HEK293T (cell line): ENCODE measurements at regions not wholly inside any gene's neighbourhood (a gene's known extent, or its start where the extent isn't known, plus 50 kb on each side); places are given as distances from the start of the nearest gene placed in this dataset.

ENCODE experiments used
- CTCF ChIA-PET: fragments of 350-600 bp; formaldehyde crosslinking; extraction: SDS; loops from one replicate; lab custom pipeline; 2021; ENCODE audit warnings: antibody characterized with exemption, inconsistent platforms; lab: Yijun Ruan, JAX
- POLR2A ChIA-PET: fragments of 350-600 bp; formaldehyde crosslinking; extraction: SDS; loops from one replicate; lab custom pipeline; 2020; ENCODE audit warnings: antibody characterized with exemption, inconsistent platforms; lab: Yijun Ruan, JAX
- DNase-seq: peaks from one replicate; pipeline ENCODE4 v3.0.0; 2012; ENCODE audit warnings: mixed read lengths; ENCODE audit errors: extremely low spot score
- ARNT ChIP-seq: fragments of 450-650 bp; IDR thresholded peaks from 2 replicates; pipeline ENCODE4 v1.6.1; 2017; ENCODE audit warnings: mild to moderate bottlenecking
- BHLHE40 ChIP-seq: fragments of 450-650 bp; IDR thresholded peaks from 2 replicates; pipeline ENCODE4 v1.6.1; 2016; ENCODE audit warnings: mild to moderate bottlenecking, moderate library complexity, borderline replicate concordance
- CTBP1 ChIP-seq: fragments of 450-650 bp; IDR thresholded peaks from 2 replicates; pipeline ENCODE4 v1.6.1; 2016; ENCODE audit warnings: borderline replicate concordance
- ELF4 ChIP-seq: fragments of 450-650 bp; IDR thresholded peaks from 2 replicates; pipeline ENCODE4 v1.6.1; 2017; ENCODE audit warnings: antibody characterized with exemption
- FOXA1 ChIP-seq: fragments of 450-650 bp; IDR thresholded peaks from 2 replicates; pipeline ENCODE4 v1.6.1; 2016; ENCODE audit warnings: mild to moderate bottlenecking
- FOXK2 ChIP-seq: fragments of 450-650 bp; IDR thresholded peaks from 2 replicates; pipeline ENCODE4 v1.6.1; 2016; ENCODE audit warnings: mild to moderate bottlenecking
- FOXM1 ChIP-seq: fragments of 450-650 bp; IDR thresholded peaks from 2 replicates; pipeline ENCODE4 v1.6.1; 2017; ENCODE audit warnings: mild to moderate bottlenecking, borderline replicate concordance
- HDGF ChIP-seq: fragments of 450-650 bp; IDR thresholded peaks from 2 replicates; pipeline ENCODE4 v1.6.1; 2017; ENCODE audit warnings: antibody characterized with exemption, borderline replicate concordance
- L3MBTL2 ChIP-seq: fragments of 450-650 bp; conservative IDR thresholded peaks from 2 replicates; pipeline ENCODE4 v1.6.1; 2016; ENCODE audit warnings: mild to moderate bottlenecking
- LEF1 ChIP-seq: fragments of 450-650 bp; IDR thresholded peaks from 2 replicates; pipeline ENCODE4 v1.6.1; 2017; ENCODE audit warnings: mild to moderate bottlenecking, borderline replicate concordance
- NFRKB ChIP-seq: fragments of 450-650 bp; IDR thresholded peaks from 2 replicates; pipeline ENCODE4 v1.6.1; 2016; ENCODE audit warnings: mild to moderate bottlenecking, moderate library complexity
- PKNOX1 ChIP-seq: fragments of 450-650 bp; IDR thresholded peaks from 2 replicates; pipeline ENCODE4 v1.6.1; 2016
- SP1 ChIP-seq: fragments of 450-650 bp; IDR thresholded peaks from 2 replicates; pipeline ENCODE4 v1.6.1; 2017
- SUZ12 ChIP-seq: fragments of 450-650 bp; IDR thresholded peaks from 2 replicates; pipeline ENCODE4 v1.6.1; 2016; ENCODE audit warnings: mild to moderate bottlenecking
- TARDBP ChIP-seq: fragments of 450-650 bp; IDR thresholded peaks from 2 replicates; pipeline ENCODE4 v1.6.1; 2016
- ZNF384 ChIP-seq: fragments of 450-650 bp; IDR thresholded peaks from 2 replicates; pipeline ENCODE4 v1.6.1; 2016

DNA sequence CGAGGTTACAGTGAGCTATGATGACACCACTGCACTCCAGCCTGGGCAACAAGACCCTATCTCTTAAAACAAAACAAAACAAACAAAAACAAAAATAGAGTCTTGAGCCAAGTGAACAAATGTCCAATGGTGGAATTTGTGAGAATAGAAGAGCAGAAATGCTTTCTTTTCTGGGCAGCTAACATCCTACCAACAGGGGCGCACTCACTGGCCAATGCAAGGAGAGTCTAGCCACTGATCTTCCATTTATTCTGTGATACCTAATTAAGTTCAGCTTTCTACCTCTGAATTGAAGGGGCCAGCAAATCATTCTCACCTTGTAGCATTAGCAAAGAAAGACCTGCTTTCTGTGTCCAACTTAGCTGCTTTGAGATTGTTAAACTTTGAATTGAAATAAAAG lies 301.9 kb upstream of the NR2F2 start:
- ChIA-PET CTCF (interaction anchor here (0.8 to 1.0 kb wide), 2 partner anchors 8 to 49 kb away, joined by 3 to 8 read pairs; no protein-coding TSS in a partner anchor), POLR2A (no interaction called here)
- no peak for DNase-seq
- TF ChIP-seq LEF1 (no peak), TARDBP (no peak), NFRKB (no peak), ARNT (no peak), L3MBTL2 (no peak), PKNOX1 (no peak), CTBP1 (no peak), FOXA1 (no peak), HDGF (no peak), SP1 (no peak), FOXM1 (no peak), SUZ12 (no peak), FOXK2 (no peak)

DNA sequence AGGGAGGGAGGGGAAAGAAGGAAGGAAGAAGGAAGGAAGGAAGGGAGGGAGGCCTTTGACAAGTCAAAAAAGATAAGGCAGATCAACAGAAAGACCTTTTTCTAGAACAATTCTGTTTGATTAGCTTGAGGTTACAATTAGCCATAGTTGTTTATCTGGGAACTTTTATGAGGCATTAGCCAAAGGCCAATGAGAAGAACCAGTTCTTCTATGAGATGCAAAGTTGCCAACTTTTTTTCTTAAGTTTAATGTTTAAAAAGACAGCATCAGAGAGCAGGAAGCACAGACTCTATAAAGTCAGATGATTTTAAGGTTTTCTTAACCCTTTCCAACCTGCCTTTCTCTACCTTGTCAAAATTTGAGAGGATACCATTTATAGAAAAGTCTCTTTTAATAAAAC lies 301.3 kb upstream of the NR2F2 start:
- ChIA-PET POLR2A (interaction anchor here (0.8 kb wide), 1 partner anchor 9 kb away, joined by 4 read pairs; no protein-coding TSS in a partner anchor), CTCF (interaction anchor here (0.8 to 1.0 kb wide), 2 partner anchors 8 to 48 kb away, joined by 3 to 8 read pairs; no protein-coding TSS in a partner anchor)
- TF ChIP-seq LEF1 (no peak), ARNT (no peak), SP1 (no peak), CTBP1 (no peak), NFRKB (no peak), PKNOX1 (no peak), BHLHE40 (no peak), L3MBTL2 (no peak), FOXM1 (no peak), ZNF384 (no peak), FOXK2 (no peak), ELF4 (no peak), HDGF (no peak), SUZ12 (no peak), FOXA1 (no peak), TARDBP (no peak)
- DNase-seq, result no peak

DNA sequence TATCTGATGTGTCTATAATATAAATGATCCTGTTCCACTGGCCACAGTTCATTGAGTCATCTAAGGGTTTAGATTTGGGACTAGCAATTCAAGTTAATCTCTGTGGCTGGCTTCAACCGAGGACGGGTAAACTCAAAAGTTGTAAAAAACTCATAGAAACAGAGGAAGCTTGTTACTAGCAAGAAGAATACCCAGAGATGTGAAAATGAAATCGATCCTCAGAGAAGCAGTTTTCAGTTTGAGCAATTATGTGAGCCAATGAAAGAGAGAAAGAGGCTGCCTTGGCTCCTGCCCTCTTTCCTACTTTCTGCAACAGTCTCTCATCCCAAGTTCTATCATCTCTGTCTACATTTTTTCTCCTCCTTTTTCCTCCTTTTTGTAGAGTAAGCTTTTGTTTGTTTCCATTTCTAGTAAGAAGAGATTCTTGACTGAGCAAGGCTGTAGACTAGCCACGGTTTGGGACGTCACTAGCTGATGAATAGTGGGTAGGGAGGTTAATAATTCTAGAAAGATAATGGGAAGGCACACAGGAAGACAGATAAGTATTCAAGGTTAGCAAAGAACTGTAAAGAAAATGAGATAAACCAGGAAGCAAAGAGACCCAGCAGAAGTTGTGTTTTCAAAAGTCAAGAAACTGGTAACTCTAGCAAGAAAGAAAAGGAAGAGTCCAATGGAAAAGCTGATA lies 298.9 kb upstream of the NR2F2 start:
- POLR2A ChIA-PET, result no interaction called here
- CTCF ChIA-PET, result no interaction called here
- DNase-seq, result no peak
- TF ChIP-seq FOXK2 (no peak), FOXA1 (no peak), BHLHE40 (no peak), L3MBTL2 (no peak)

GRCh38 chr15:96035091-96035490 lies 295.4 kb upstream of the NR2F2 start:
- DNase-seq, result no peak
- ChIA-PET POLR2A (no interaction called here), CTCF (no interaction called here)
- TF ChIP-seq ELF4 (no peak), HDGF (no peak), LEF1 (no peak), TARDBP (no peak), NFRKB (no peak), PKNOX1 (no peak), FOXM1 (no peak)

DNA sequence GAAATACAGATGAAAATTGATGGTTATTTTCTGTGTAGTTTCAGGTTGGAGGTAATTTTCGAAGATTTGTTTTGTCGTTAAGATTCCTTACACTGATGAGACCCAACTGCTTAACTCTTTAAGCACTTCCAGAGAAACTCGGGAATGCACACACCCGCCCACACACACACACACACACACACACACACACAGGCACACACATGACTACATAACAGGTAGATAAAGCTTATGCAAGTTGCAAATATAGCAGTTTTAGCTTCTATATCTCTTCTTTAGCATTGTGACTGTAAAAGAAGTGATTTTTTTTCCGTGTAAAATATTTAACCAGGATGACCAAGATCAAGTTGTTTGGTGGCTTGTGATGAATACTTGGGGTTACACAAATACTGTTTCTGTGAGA lies 294.9 kb upstream of the NR2F2 start:
- CTCF ChIA-PET, result no interaction called here
- no peak for TF ChIP-seq ARNT
- TF ChIP-seq L3MBTL2, result no peak
- no peak for TF ChIP-seq LEF1
- no peak for TF ChIP-seq FOXM1
- no peak for TF ChIP-seq SUZ12
- no peak for DNase-seq
- POLR2A ChIA-PET, result no interaction called here

GRCh38 chr15:96037584-96037983 lies 292.9 kb upstream of the NR2F2 start:
- POLR2A ChIA-PET, result interaction anchor here (0.5 kb wide), 1 partner anchor 8 kb away, joined by 4 read pairs; no protein-coding TSS in a partner anchor
- no peak for DNase-seq
- CTCF ChIA-PET, result interaction anchor here (1.6 kb wide), 1 partner anchor 10 kb away, joined by 4 read pairs; no protein-coding TSS in a partner anchor
- TF ChIP-seq TARDBP (no peak), BHLHE40 (no peak), SUZ12 (no peak), ELF4 (no peak), ARNT (no peak), ZNF384 (no peak), FOXA1 (no peak), L3MBTL2 (no peak), HDGF (no peak), PKNOX1 (no peak), FOXK2 (no peak), LEF1 (no peak), SP1 (no peak), CTBP1 (no peak), FOXM1 (no peak), NFRKB (no peak)
